GM03348 (cell line): ENCODE measurements at regions not wholly inside any gene's neighbourhood (a gene's known extent, or its start where the extent isn't known, plus 50 kb on each side); places are given as distances from the start of the nearest gene placed in this dataset.
"Not testable (repeated sequence)": the region's sequence is repeated elsewhere in the genome, so short reads cannot be mapped to it uniquely, and the experiment has no call there.

Experiments
- DNase-seq: peaks from one replicate; pipeline ENCODE4 v3.0.0; 2012; ENCODE audit warnings: low spot score

DNA sequence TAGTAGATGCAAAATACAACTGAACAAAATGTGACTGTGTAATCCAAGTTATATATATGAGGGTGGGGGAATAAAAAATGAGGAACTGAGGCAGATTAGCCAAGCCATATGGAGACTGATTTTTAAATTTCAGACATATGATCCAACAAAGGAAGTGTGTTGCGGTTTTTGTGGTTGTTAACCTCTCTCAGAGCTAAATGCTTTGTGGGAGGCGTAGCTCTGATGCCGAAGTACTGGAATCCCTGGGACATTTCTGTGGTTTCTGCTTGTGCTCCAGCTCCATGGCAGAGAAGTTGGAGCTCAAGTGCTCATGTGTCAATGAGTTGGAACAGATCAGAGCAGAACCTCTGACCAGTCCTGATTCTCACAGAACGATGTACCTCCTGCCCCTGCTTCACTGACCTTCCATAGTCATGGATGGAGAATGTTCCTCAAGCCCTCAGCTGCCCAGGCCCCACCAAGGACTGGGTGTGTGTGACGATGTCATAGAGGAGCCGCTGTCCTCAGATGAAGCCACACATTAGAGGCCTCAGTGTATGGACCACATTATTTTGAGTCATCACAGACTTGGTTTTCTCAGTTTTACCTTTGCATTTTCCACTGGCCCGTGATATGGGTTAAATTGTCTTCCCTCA lies 107.6 kb downstream of the SOX1 start:
- DNase-seq = no peak

DNA sequence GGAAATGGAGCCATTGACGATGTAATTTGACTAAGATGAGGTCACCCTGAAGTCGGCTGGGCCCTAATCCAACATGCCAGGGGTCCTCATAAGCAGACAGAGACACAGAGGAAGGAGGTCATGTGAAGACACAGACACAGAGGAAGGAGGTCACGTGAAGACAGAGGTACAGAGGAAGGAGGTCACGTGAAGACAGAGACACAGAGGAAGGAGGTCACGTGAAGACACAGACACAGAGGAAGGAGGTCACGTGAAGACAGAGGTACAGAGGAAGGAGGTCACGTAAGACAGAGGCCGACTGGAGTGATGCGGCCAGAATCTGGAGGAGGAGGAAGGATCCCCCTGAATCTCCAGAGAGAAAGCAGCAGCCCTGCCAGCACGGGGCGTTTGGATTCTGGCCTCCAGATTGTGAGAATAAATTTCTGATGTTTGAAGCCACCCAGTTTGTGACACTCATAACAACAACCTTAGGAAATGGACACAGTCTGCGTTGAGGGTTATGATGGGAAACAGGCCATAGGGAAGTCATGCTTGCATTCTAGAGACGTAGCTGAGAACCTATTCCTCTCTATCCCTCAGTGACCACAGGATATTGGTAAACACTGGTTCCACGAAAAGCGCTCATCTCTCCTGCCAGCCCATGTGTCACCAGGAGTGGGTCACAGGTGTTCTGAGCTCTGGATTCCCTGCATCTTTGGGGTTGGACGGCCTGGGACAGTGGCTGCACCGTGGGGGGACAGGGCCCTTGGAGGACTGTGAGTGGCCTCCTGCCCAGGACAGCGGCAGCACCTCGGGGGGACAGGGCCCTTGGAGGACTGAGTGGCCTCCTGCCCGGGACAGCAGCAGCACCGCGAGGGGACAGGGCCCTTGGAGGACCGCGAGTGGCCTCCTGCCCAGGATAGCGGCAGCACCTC lies 108.5 kb downstream of the SOX1 start:
- no peak for DNase-seq

DNA sequence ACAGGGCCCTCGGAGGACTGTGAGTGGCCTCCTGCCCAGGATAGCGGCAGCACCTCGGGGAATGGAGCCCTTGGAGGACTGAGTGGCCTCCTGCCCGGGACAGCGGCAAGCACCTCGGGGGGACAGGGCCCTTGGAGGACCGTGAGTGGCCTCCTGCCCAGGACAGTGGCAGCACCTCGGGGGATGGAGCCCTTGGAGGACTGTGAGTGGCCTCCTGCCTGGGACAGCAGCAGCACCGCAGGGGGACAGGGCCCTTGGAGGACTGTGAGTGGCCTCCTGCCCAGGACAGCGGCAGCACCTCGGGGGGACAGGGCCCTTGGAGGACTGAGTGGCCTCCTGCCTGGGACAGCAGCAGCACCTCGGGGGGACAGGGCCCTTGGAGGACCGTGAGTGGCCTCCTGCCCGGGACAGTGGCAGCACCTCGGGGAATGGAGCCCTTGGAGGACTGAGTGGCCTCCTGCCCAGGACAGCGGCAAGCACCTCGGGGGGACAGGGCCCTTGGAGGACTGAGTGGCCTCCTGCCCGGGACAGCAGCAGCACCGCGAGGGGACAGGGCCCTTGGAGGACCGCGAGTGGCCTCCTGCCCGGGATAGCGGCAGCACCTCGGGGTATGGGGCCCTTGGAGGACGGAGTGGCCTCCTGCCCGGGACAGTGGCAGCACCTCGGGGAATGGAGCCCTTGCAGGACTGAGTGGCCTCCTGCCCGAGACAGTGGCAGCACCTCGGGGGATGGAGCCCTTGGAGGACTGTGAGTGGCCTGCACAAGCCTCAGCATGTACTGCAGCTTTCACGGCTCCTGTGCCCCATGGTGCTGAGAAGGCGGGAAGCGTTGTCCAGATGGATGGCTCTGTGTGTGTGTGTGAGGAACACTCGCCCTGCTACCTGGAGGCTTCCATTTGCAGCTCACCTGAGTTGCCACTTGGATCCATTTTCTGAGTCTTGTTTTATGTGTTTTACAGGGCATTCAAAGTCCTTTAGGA lies 109.5 kb downstream of the SOX1 start:
- DNase-seq = not testable (repeated sequence)

GRCh38 chr13:112177450-112178288 lies 110.7 kb downstream of the SOX1 start:
- no peak for DNase-seq

DNA sequence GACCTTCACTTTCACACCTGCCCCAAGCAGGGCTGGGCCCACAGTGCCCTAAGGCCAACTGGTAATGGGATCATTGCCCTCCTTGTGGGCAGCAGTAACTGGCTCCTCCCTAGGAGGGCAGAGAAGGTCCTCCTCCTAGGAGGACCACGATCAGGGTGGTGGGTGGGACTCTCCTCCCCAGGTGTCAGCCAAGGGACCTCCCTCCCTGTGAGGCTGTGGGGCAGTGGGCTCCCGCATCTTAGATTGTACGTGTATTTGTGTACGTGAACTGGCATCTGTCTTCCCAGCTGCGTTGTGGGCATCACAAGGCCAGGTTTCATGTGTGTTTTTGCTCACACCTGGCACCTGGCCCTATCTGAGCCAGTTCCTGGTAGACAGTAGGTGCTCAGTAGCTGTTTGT lies 111.8 kb downstream of the SOX1 start:
- no peak for DNase-seq

GRCh38 chr13:112179421-112179820 lies 112.5 kb downstream of the SOX1 start:
- DNase-seq = no peak

- DNase-seq = no peak
These were observed 113.0 kb downstream of the SOX1 start for GRCh38 chr13:112179995-112180394.

GRCh38 chr13:112181336-112182067 lies 114.6 kb downstream of the SOX1 start:
- DNase-seq = no peak

- DNase-seq = no peak
These were observed 115.3 kb downstream of the SOX1 start for GRCh38 chr13:112182251-112182650.

- no peak for DNase-seq
These were observed 116.0 kb downstream of the SOX1 start for GRCh38 chr13:112182846-112183531.

DNA sequence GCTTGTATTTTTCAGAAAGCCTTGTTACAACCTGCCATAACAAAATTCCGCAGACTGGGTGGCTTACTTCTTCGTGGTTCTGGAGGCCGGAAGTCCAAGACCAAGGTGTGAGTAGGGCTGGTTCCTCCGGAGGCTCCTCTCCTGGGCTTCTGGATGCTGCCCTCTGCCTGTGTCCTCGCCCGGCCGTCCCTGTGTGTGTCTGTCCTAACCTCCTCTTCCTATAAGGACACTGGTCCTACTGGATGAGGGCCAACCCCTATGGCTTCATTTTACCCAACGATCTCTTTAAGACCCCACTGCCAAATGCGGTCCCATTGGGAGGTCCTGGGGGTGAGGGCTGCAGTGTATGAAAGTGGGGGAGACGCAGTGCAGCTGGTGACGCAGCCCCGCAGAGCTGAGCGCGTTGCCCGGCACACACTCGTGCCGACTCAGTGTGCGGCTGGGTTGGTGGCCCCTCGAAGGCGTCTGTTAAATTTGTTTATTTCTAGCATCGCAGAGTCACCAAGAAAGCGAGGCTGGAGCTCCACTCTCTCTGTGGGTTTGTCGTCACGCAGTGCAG lies 116.7 kb downstream of the SOX1 start:
- DNase-seq = no peak

- no peak for DNase-seq
These were observed 117.3 kb downstream of the SOX1 start for GRCh38 chr13:112184261-112184660.

DNA sequence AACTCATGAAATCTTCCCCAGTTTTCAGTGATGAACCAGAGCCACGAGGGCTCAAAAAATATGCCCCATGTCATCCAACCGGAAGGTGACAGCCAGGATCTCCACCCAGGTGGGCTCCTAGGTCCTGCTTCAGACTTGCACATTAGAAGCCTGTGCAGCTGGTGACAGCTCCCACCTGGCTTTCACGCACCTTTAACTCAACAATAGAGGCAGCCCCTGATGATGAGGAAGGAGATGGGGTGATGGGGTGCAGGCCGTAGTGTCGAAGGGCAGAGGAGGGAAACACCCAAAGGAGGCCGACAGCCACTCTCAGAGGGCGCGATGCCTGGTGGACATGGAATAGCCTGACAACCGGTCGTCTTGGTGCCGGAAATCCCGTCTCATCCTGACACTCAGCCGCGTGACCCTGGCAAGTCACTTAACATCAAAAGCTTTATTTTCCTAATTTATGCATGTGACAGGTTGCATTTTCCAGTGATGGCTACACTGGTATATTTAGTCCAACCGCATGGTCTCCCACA lies 118.0 kb downstream of the SOX1 start:
- no peak for DNase-seq

- no peak for DNase-seq
These were observed 118.5 kb downstream of the SOX1 start for GRCh38 chr13:112185466-112185865.

GRCh38 chr13:112186091-112186490 lies 119.1 kb downstream of the SOX1 start:
- DNase-seq = no peak

DNA sequence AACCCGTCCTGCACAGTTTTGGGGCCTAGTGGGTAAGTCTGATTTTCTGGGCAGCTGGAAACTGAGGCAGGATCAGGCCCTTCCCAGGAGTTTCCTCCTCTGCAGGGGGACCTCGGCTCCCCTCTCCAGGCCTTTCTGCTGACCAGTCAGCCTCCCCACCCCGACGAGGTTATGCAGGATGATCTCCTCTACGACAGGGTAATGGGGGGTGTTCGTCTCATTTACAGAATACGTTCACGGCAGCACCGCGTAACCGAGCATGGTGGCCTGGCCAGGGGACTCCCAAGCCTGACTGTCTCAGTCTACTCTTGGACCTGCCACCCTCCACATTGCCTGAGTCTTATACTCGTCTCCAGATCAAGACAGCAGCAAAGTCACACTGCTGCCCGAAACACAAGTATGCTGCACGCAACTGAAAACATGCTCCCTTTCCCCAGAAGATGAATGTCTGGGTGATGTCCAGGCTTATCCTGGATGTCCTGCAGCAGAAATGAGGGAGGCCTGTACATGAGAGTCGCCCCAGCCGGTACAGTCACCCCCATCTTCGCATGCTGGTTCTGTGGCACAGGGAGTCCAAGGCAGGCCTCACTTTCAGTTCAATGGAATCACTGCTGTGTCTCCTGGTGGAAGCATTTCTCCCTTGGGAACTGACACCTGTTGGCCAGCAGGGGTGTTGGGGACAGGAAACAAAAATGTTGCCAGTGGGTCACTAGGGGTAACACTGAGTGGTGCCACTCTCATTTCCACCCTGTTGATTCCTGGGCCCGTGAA lies 120.8 kb downstream of the SOX1 start:
- DNase-seq = no peak

- DNase-seq = no peak
These were observed 121.3 kb downstream of the SOX1 start for GRCh38 chr13:112188298-112188610.

DNA sequence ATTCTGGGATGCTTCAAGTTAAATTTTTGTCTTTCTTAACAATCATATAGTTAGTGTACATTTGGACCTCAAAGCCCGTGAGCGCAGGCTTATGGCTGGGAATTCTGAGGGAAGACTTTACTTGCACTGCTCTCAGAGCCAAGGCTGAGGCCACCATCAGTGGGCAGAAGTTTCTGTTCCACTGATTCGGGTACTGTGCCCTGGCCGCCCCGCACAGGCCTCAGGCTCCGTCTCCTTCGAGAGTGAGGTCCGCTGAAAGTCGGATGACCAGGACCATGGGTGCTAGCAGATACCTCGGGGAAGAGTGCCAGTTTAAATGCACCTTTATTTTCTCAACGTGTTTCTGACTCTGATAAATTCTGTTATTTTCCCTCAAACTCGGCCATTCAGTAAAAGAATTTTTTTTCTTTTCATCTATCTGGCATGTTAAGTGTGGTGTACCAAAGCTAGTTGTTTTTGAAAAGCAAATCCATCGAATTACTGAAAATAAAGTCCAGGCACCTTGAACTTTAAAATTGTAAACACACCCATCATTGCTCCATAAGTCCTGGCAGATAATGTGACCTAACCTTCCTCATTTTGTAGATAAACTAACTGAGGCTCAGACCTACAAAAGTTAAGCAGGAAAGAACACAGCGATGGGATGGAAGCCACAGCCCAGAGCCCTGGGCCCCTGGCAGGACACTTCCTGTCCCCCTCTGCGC lies 126.7 kb downstream of the SOX1 start:
- no peak for DNase-seq
